ENCODE measurements at regions not wholly inside any gene's neighbourhood (a gene's known extent, or its start where the extent isn't known, plus 50 kb on each side); places are given as distances from the start of the nearest gene placed in this dataset.

DNA sequence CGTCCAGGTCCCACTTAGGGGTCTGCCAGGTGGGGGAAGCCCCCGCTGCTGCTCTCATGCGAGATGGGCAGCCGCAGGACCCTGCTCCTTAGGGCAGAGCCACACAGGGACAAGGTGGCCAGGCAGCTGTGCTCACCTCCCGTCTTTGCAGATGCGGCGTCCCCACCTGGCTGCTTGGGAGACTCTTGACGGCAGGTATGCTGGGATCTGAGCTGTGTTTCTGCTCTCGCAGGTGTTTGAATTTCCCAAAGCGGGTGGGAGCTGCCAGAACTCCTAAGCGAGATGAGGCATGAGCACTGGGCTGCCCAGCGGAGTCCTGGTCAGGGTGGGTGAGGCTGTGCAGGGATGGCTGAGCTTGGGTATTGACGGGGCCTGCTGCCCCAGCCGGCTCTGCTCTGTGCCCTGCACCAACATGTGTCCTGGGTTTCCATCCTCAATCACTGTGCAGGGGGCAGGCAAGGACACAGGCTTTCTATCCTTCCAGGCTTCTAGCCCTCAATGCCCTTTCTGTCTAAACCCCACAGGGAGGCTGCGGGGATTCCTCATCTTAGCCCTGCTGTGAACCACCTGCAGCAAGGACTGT lies 151.4 kb downstream of the ICE1 start:
- no peak for DNase-seq (ENCODE audit: low read depth, low spot score)
- TF ChIP-seq CTCF (IDR thresholded peaks at IDR 0.05; ENCODE audit: insufficient read depth, low read length, missing control alignments): no peak
- POLR2A ChIA-PET: no interaction called here
- CTCF ChIA-PET: no interaction called here
- no peak overlapping the region for H3K4me3 ChIP-seq (ENCODE audit: low read depth, low read length)

DNA sequence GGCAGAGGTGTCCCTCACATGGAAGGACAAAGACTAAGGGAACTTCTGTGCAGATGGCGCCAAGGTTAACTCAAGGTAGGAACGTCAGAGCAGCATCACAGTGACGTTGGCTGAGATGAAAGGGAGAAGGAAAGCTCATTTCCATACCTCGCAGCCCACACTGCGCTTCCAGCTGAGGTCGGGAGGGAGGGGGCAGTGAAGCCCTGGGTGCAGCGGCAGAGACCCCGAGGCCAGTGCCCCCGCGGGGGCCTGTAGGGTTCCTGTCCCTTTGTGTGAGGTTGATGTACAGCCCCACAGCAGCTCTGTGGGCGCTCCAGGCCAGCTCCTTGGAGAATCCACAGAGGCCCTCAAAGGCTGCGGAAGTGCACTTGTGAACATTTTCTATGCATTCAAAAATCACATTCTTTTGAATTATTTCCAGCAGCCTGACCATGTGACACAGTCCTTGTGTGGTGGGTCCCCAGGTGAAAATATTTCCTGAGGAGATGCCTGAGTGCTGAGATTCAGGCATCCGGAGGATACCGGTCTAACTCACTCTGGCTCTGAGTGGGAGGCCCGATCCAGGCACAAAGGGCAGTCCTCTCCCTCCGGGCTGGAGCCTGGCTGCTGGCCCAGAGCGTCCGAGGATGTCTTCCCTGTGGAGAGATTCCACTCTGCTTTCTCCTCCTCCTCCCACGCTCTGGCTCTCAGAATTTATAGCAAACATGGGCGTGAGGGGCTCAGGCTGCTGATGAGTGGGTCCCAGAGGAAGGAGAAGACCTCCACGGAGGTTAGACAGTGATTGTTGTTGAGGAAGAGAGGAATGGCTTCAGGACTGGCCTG lies 150.7 kb downstream of the ICE1 start:
- CTCF ChIA-PET: no interaction called here

GRCh38 chr5:5572010-5572865 lies 149.8 kb downstream of the ICE1 start:
- POLR2A ChIA-PET: no interaction called here
- CTCF ChIA-PET: no interaction called here
- TF ChIP-seq CTCF (IDR thresholded peaks at IDR 0.05; ENCODE audit: insufficient read depth, low read length, missing control alignments): no peak

More for the DNA sequence above, 150.7 kb downstream of the ICE1 start:
- TF ChIP-seq CTCF (IDR thresholded peaks at IDR 0.05; ENCODE audit: insufficient read depth, low read length, missing control alignments): no peak
- no peak for DNase-seq (ENCODE audit: low read depth, low spot score)
- H3K4me3 ChIP-seq (ENCODE audit: low read depth, low read length): no peak overlapping the region
- POLR2A ChIA-PET: no interaction called here

GRCh38 chr5:5570646-5571045 lies 148.2 kb downstream of the ICE1 start:
- CTCF ChIA-PET: no interaction called here
- POLR2A ChIA-PET: no interaction called here
- DNase-seq (ENCODE audit: low read depth, low spot score): no peak
- no peak overlapping the region for H3K4me3 ChIP-seq (ENCODE audit: low read depth, low read length)
- no peak for TF ChIP-seq CTCF (IDR thresholded peaks at IDR 0.05; ENCODE audit: insufficient read depth, low read length, missing control alignments)

More at GRCh38 chr5:5572010-5572865, 149.8 kb downstream of the ICE1 start:
- no peak overlapping the region for H3K4me3 ChIP-seq (ENCODE audit: low read depth, low read length)
- DNase-seq (ENCODE audit: low read depth, low spot score): no peak

DNA sequence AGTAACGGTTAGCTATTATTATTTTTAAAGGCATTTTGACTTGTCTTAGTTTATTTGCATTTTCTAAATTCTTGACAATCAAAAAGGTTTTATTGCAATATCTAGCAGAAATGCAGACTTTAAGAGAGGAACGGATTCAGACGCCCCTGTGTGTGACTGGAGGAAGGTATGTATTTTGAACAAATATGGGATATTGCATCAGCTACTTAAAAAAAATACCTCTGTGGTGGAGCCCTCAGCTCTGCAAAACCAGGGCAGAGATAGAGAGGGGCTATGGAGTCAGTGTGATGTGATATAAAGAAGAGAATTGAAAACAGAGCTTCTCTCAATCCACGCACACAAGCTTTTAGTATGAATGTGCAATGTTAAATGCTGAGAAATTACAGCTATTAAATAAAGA lies 142.4 kb downstream of the ICE1 start:
- ChIA-PET POLR2A (no interaction called here), CTCF (no interaction called here)
- no peak for TF ChIP-seq CTCF (IDR thresholded peaks at IDR 0.05; ENCODE audit: insufficient read depth, low read length, missing control alignments)
- H3K4me3 ChIP-seq (ENCODE audit: low read depth, low read length): no peak overlapping the region
- DNase-seq (ENCODE audit: low read depth, low spot score): no peak

DNA sequence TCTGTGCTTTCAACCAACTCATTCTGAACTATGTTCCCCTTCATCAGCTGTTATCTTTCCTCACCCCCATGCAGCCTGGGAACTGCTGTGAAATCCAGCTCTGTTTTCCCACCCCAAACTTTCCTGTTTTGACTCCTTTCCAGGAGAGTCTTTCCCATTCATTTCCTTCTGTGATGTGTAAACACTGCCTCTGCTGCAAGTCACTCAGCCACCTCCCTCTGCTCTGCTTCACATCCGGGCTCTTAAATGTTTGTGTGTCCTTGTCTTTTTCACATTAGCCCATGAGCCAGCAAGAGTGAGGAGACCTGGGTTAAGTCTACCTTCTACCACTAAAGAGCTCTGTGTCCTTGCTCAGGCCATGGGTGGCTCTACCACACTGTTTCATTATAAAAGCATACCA lies 137.5 kb downstream of the ICE1 start:
- no peak overlapping the region for H3K4me3 ChIP-seq (ENCODE audit: low read depth, low read length)
- ChIA-PET CTCF (no interaction called here), POLR2A (no interaction called here)
- no peak for TF ChIP-seq CTCF (IDR thresholded peaks at IDR 0.05; ENCODE audit: insufficient read depth, low read length, missing control alignments)
- DNase-seq (ENCODE audit: low read depth, low spot score): no peak

All from AG04449 (cell line).